ENCODE measurements at regions not wholly inside any gene's neighbourhood (a gene's known extent, or its start where the extent isn't known, plus 50 kb on each side); places are given as distances from the start of the nearest gene placed in this dataset.

- intact Hi-C loops (cut with DNase I) = no loop called here
- TF ChIP-seq POLR2A (IDR thresholded peaks at IDR 0.05) (no peak), CTCF (IDR thresholded peaks at IDR 0.05) (no peak)
- ATAC-seq = no peak
These were observed 212.3 kb upstream of the SFRP2 start for GRCh38 chr4:154001193-154001592.

GRCh38 chr4:153997516-153997915 is 208.6 kb upstream of the SFRP2 start:
- no peak overlapping the region for H3K27ac ChIP-seq
- TF ChIP-seq POLR2A (IDR thresholded peaks at IDR 0.05) = no peak
- no peak for TF ChIP-seq CTCF (IDR thresholded peaks at IDR 0.05)
- DNase-seq (no peak), ATAC-seq (no peak)
- intact Hi-C loops (cut with DNase I) = no loop called here
- peaks cover 0 to 4% (median 0%) of the 10 kb centered on the region in 3 donors for H3K9me3 ChIP-seq
- H3K4me3 ChIP-seq = no peak overlapping the region
- no peaks in the 10 kb centered on the region for H3K27me3 ChIP-seq
- H3K36me3 ChIP-seq (replicated peaks in 1 of 2; ENCODE audit: insufficient read depth in 1 of 2, low read depth in 2 of 2) = no peaks in the 10 kb centered on the region
- WGBS, 2 donors = 62 to 75% methylated on average over 1 to 4 of the region's 4 CpGs
- H3K4me1 ChIP-seq = no peaks in the 10 kb centered on the region

More at GRCh38 chr4:154001193-154001592, 212.3 kb upstream of the SFRP2 start:
- Histone ChIP-seq H3K27me3 (no peaks in the 10 kb centered on the region), H3K9me3 (peaks cover 0 to 4% (median 0%) of the 10 kb centered on the region in 3 donors), H3K4me3 (no peak overlapping the region), H3K36me3 (replicated peaks in 1 of 2; ENCODE audit: insufficient read depth in 1 of 2, low read depth in 2 of 2) (no peaks in the 10 kb centered on the region), H3K27ac (no peak overlapping the region), H3K4me1 (no peaks in the 10 kb centered on the region)
- DNase-seq = no peak

- H3K4me1 ChIP-seq = no peaks in the 10 kb centered on the region
- TF ChIP-seq POLR2A (IDR thresholded peaks at IDR 0.05) (no peak), CTCF (IDR thresholded peaks at IDR 0.05) (no peak)
- no peak for ATAC-seq
- 74 to 79% methylated on average over 2 of the region's 2 CpGs for whole genome bisulfite sequencing, 2 donors
- H3K9me3 ChIP-seq = no peaks in the 10 kb centered on the region
- no peaks in the 10 kb centered on the region for H3K27me3 ChIP-seq
- no peak for DNase-seq
- no peak overlapping the region for H3K4me3 ChIP-seq
- H3K36me3 ChIP-seq (replicated peaks in 1 of 2; ENCODE audit: insufficient read depth in 1 of 2, low read depth in 2 of 2) = no peaks in the 10 kb centered on the region
- H3K27ac ChIP-seq = no peak overlapping the region
- intact Hi-C loops (cut with DNase I) = no loop called here
These were observed 200.6 kb upstream of the SFRP2 start for GRCh38 chr4:153989505-153989904.

GRCh38 chr4:153988492-153989363 is 199.8 kb upstream of the SFRP2 start:
- H3K4me3 ChIP-seq = no peak overlapping the region
- H3K27ac ChIP-seq = no peak overlapping the region
- DNase-seq (no peak), ATAC-seq (no peak)
- no peaks in the 10 kb centered on the region for H3K4me1 ChIP-seq
- H3K9me3 ChIP-seq = no peaks in the 10 kb centered on the region
- WGBS, 2 donors = 67 to 78% methylated on average over 9 of the region's 9 CpGs
- no peak for TF ChIP-seq CTCF (IDR thresholded peaks at IDR 0.05)
- TF ChIP-seq POLR2A (IDR thresholded peaks at IDR 0.05) = no peak
- H3K27me3 ChIP-seq = no peaks in the 10 kb centered on the region
- no peaks in the 10 kb centered on the region for H3K36me3 ChIP-seq (replicated peaks in 1 of 2; ENCODE audit: insufficient read depth in 1 of 2, low read depth in 2 of 2)
- intact Hi-C loops (cut with DNase I) = no loop called here

GRCh38 chr4:153987291-153987690 is 198.4 kb upstream of the SFRP2 start:
- Histone ChIP-seq H3K9me3 (no peaks in the 10 kb centered on the region), H3K36me3 (replicated peaks in 1 of 2; ENCODE audit: insufficient read depth in 1 of 2, low read depth in 2 of 2) (no peaks in the 10 kb centered on the region), H3K4me3 (no peak overlapping the region), H3K27me3 (no peaks in the 10 kb centered on the region), H3K4me1 (no peaks in the 10 kb centered on the region), H3K27ac (no peak overlapping the region)
- 16 to 30% methylated on average over 1 of the region's 1 CpG for WGBS, 2 donors
- intact Hi-C loops (cut with DNase I) = no loop called here
- peak in 1 of 4 donors; percentile 6 for DNase-seq
- TF ChIP-seq CTCF (IDR thresholded peaks at IDR 0.05) = no peak
- ATAC-seq = peak; percentile 30
